HG03342 (cell line): ENCODE measurements at regions not wholly inside any gene's neighbourhood (a gene's known extent, or its start where the extent isn't known, plus 50 kb on each side); places are given as distances from the start of the nearest gene placed in this dataset.

Source experiments
- ATAC-seq: cut with Tn5 transposase; IDR thresholded peaks from one replicate; pipeline ENCODE4 v1.9.1; 2021; ENCODE audit warnings: mild to moderate bottlenecking, moderate library complexity; ENCODE audit not compliant: unreplicated experiment

- ATAC-seq: no peak
Observed at GRCh38 chr6:147712841-147713240, 204.4 kb downstream of the SAMD5 start.

DNA sequence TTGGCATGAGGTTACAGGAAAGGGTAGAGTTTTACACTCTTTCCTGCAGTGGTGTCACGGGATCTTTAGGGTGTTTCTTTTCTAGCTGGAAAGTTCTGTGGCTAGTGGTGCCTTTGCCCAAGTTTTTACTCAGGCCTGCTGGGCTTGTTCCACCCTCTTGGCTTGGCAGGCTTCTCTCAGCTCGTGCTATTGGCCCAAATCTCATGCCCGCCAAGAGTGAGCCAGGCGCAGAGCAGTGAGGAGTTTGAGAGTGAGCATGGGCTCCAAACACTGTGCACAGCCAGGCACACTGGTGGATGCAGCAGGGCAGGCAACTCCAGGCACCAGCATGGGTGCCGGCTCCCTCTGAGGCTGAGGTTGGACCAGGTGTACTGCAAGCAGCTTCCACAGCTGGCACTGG, 206.5 kb downstream of the SAMD5 start:
- no peak for ATAC-seq

DNA sequence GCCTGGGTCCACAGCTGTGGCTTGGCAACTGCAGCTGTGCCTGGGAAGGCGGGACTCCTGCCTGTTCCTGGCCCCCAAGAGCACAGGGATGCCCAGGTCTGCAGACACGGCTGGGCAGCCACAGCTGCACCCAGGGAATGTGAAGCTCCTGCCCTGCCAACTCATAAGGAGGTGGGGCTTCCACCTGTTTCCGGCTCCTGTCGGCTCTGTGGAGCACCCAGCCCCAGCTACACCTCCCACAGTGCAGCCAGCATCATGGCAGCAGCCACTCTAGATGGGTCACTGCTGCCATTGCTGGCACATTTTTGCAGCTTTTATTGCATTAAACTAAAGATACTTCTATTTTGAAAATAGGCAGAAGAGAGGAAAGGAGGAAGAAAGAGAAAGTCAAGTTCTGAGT, 207.9 kb downstream of the SAMD5 start:
- no peak for ATAC-seq

- no peak for ATAC-seq
Observed at GRCh38 chr6:147717991-147718390, 209.5 kb downstream of the SAMD5 start.

DNA sequence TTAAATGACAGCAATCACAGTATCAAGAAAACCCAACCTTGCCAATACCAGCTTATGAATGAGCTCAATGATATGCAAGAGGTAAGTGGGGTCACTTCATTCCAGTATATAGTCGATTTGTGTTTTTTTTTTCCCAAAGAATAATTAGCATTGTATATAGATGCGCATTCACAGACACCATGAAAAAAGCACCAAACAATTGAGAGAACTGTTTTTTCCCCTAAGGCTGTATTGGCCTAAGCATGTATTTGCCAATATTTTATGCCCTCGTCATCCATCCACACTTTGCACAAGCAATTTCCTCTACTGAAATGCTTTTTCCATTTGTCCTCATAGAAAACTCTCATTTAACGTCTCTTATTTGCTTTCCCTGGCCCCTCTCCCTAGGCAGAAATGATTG, 213.7 kb downstream of the SAMD5 start:
- no peak for ATAC-seq

DNA sequence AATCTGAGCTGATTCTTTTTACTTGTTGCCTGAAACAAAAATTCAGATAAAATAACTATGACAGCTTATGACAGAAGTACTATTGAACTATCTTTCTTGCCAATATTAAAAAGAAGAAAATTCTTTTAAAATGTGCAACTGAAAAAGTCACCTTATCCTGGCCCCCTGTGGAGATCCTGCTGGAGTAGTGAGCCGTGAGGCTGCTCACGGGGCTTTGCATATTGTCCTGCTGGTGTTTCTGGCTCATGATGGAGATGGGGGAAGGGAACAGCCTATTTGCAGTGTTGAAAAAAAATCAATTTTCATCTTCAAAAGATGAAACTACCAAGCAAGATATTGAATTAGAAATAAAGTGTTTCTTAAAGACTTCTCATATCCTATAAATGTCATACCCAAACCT, 216.0 kb downstream of the SAMD5 start:
- ATAC-seq: no peak

DNA sequence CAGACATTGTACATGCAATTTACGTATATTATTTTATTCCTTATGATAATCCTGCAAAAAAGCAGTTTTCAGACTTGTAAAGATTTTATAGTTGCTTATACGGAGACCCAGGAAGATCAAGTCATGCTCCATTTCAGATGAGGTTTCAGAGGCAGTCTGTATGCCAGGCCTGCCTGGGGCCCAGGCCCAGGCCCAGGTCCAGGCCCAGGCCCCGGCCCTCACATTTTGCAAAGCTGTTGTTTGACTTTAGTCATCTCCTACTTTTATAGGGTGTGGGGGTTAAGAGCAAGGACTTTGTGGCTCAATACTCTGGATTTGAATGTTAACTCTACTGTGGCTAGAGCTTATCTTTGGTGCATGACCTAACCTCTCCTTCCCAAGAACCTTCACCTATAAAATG, 217.9 kb downstream of the SAMD5 start:
- no peak for ATAC-seq

- ATAC-seq: no peak
Observed at GRCh38 chr6:147728903-147729302, 220.4 kb downstream of the SAMD5 start.

DNA sequence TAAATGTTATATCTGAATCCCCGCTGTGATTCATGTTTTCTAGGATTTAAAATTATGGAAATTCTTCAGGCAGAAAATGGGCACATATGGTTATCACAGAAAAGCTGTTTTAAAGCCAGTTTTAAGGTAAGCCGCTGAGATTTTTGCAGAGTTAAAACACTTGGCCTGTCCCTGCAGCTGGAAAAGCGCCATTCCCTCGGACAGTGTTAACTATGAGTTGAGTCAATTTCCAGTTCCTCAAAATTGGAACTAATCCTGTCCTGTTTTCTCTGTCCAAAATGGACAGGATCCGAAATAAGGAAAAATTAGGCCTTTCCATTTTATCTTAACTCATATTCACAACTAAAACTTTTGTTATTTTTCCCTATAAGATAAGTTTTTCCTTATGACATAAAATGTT, 225.2 kb downstream of the SAMD5 start:
- ATAC-seq: no peak

- ATAC-seq: no peak
Observed at GRCh38 chr6:147734151-147734550, 225.7 kb downstream of the SAMD5 start.

DNA sequence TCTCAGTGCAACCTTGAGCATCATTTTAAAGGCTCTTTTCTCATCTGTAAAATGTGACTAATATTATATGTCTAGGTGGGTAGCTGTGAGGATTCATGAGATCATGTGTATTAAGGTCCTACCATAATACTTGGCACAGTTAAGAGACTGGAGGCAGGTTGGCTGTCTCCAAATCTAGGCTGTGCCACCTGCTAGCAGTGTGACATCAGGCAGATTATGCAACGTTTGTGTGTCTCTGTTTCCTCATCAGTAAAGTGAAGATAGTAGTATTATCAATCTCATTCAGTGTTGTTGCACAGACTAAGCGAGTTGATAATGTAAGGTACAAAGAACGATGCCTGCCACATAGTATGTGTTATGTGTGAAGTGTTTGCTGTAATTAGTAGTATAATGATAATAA, 227.4 kb downstream of the SAMD5 start:
- ATAC-seq: no peak

DNA sequence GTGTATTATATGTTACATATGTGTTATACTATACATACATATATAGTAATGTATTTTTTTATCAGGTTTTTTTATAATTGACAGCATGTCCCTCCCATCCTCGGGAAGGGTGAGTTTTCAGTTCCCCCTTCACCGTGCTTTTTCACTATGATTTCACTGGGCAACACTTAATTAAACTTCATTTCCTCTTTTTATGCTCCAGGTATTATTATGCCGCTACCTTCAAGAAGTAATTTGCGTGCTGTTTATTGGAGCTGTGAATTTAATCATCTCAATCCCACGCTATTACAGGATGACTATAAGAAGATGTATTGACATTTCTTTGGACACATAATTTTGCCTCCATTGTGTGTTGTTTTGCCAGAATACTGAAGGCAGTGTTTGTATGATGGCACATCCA, 228.6 kb downstream of the SAMD5 start:
- ATAC-seq: no peak

GRCh38 chr6:147738099-147738498, 229.6 kb downstream of the SAMD5 start:
- ATAC-seq: no peak

DNA sequence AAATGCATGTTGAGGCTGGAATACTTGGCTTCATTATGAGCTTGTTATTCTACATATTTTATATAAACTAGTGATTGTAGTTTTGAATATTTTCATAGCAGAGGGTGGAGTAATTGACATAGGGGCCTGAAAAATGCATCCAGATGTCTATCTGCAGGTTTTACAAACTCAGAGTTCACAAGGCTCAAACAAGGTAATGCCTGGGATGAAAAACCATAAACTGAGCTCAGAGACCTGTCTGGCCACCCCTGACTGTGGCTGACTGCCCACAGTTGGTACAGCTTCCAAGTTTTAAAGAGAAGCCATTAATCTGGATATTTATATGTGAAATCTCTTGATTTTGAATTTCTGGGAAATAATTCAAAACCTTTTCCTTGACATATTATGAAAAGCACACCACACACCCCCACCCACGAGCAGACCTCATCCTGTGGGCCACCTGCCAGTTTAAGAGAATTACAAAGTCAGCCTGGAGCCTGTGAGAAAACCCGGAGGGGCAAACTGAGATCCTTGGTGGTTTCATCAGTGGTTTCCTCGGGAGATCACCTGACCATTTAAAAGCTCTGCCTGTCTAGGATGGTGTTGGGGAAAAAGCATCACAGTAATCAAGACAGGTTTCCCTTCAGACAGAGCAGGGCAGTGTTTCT, 230.1 kb downstream of the SAMD5 start:
- no peak for ATAC-seq

- ATAC-seq: no peak
Observed at GRCh38 chr6:147740326-147740725, 231.8 kb downstream of the SAMD5 start.

- no peak for ATAC-seq
Observed at GRCh38 chr6:147740916-147741315, 232.4 kb downstream of the SAMD5 start.

DNA sequence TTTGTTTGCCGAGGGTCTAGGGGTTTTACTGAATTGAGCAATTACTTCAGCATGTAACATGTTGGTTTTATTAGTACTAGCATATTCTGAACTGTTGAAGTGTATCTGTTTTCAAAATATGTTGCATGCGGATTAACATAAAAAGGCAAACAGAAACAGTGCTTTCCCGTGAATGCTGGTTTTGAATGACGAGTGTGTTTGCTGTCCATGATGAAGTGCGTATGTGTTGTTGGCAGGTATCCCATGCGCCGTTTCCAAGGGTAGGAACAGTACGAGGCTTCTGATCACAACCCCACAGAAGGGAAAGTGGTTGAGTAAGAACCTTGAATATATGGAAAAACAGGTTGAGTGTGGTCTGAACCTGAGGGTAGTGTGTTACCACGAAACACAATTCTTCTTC, 232.9 kb downstream of the SAMD5 start:
- ATAC-seq: no peak

GRCh38 chr6:147742440-147742839, 233.9 kb downstream of the SAMD5 start:
- ATAC-seq: no peak

- no peak for ATAC-seq
Observed at GRCh38 chr6:147744012-147744411, 235.5 kb downstream of the SAMD5 start.

DNA sequence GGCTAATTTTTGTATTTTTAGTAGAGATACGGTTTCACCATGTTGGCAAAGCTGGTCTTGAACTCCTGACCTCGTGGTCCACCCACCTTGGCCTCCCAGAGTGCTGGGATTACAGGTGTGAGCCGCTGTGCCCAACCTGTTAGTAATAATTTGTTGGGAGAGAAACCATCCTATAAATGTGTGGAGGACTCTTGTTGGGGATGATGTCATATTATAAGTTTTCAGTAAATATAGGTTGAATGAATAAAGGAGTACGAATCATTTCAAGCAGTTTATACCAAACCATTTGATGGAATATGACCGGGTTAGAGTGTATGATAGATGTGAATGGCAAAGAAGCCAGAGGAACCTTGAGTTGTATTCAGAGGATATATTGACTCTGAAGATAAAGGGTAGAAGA, 240.8 kb downstream of the SAMD5 start:
- ATAC-seq: no peak

DNA sequence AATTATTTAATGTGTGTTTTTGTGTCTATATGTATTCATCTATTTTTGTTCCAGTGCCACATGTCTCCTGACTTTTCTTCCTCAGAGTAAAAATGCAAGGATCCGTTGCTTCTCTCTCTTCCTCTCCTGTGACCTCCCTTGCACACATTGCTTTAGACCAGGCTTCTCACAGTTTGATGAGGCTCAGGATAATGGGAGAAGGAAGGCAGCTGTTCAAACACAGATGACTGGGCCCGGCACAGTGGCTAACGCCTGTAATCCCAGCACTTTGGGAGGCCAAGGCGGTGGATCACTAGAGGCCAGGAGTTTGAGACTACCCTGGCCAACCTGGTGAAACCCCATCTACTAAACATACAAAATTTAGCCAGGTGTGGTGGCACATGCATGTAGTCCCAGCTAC, 241.9 kb downstream of the SAMD5 start:
- no peak for ATAC-seq

- no peak for ATAC-seq
Observed at GRCh38 chr6:147751232-147751631, 242.7 kb downstream of the SAMD5 start.

DNA sequence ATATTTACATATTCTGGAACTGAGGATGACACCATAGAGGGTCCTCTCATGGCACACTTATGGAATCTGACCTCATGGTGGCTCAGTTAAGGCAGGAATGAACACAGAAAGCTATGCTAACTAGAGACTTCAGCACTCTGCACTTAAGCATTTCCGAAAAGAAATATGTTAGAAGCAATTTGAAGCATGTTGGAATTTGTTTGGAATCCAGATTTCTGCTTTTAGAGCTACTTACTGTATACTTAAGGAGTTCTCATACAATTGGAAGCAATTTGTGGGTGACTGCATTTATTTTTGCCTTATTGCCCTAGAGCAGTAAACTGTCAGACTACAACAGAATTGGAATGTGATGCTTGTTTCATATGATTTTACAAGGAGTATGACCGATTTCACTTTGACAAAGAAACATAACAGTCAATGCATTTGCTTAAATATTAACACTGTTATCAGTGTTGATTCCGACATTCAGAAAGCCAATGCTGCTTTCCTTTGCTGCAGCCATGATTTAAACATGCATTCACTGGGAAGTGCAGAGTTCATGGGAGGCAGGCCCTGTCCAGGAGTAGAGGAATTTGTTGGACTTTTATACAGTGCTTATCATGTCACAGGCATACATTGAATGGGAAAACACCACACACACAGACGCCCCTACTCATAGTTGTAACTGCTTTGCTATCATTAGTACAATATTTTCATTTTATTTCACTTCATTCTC, 244.4 kb downstream of the SAMD5 start:
- no peak for ATAC-seq
